Glutamatergic neuron (in vitro differentiated cells): ENCODE measurements at regions not wholly inside any gene's neighbourhood (a gene's known extent, or its start where the extent isn't known, plus 50 kb on each side); places are given as distances from the start of the nearest gene placed in this dataset.
"Not testable (repeated sequence)": the region's sequence is repeated elsewhere in the genome, so short reads cannot be mapped to it uniquely, and the experiment has no call there.

Source experiments
- DNase-seq: peaks from one replicate; pipeline ENCODE4 v3.0.0; 2022
- H3K27ac Mint-ChIP-seq: one replicate; pipeline ENCODE4 v1.8.0; 2020; ENCODE audit warnings: mild to moderate bottlenecking, mixed read lengths, inconsistent platforms; ENCODE audit not compliant: unreplicated experiment
- H3K27me3 Mint-ChIP-seq: one replicate; pipeline ENCODE4 v1.8.0; 2020; ENCODE audit warnings: mild to moderate bottlenecking, moderate library complexity, mixed read lengths, inconsistent platforms; ENCODE audit not compliant: unreplicated experiment
- H3K36me3 Mint-ChIP-seq: one replicate; pipeline ENCODE4 v1.8.0; 2020; ENCODE audit warnings: mild to moderate bottlenecking, mixed read lengths, inconsistent platforms; ENCODE audit not compliant: unreplicated experiment
- H3K4me1 Mint-ChIP-seq: one replicate; pipeline ENCODE4 v1.8.0; 2020; ENCODE audit warnings: mild to moderate bottlenecking, low read depth, mixed read lengths, inconsistent platforms; ENCODE audit not compliant: unreplicated experiment
- H3K4me3 Mint-ChIP-seq: one replicate; pipeline ENCODE4 v1.8.0; 2020; ENCODE audit warnings: mild to moderate bottlenecking, mixed read lengths, inconsistent platforms; ENCODE audit not compliant: unreplicated experiment
- H3K9me3 Mint-ChIP-seq: one replicate; pipeline ENCODE4 v1.8.0; 2020; ENCODE audit warnings: mild to moderate bottlenecking, moderate library complexity, mixed read lengths, inconsistent platforms; ENCODE audit not compliant: unreplicated experiment
- CTCF ChIP-seq: fragments of 200-600 bp; sonication (generic); IDR thresholded peaks from one replicate; pipeline ENCODE4 v1.5.0; 2021; ENCODE audit not compliant: partially characterized antibody, unreplicated experiment

GRCh38 chr12:78376257-78376656, 488.3 kb upstream of the SYT1 start:
- no peaks in the 10 kb centered on the region for H3K27me3 Mint-ChIP-seq
- H3K4me1 Mint-ChIP-seq: peaks cover 7% of the 10 kb centered on the region
- peaks cover 12% of the 10 kb centered on the region for H3K36me3 Mint-ChIP-seq
- TF ChIP-seq CTCF: no peak
- H3K9me3 Mint-ChIP-seq: peaks cover 7% of the 10 kb centered on the region
- DNase-seq: no peak
- H3K27ac Mint-ChIP-seq: no peak overlapping the region
- no peak overlapping the region for H3K4me3 Mint-ChIP-seq

- H3K36me3 Mint-ChIP-seq: peaks cover 12% of the 10 kb centered on the region
- H3K9me3 Mint-ChIP-seq: not testable (repeated sequence)
These were observed 485.5 kb upstream of the SYT1 start for GRCh38 chr12:78379065-78379464.

GRCh38 chr12:78383414-78383813, 481.2 kb upstream of the SYT1 start:
- no peak for DNase-seq
- Mint-ChIP-seq H3K36me3 (peaks cover 12% of the 10 kb centered on the region), H3K27ac (no peak overlapping the region), H3K9me3 (peaks cover 7% of the 10 kb centered on the region), H3K4me3 (no peak overlapping the region), H3K27me3 (no peaks in the 10 kb centered on the region), H3K4me1 (no peaks in the 10 kb centered on the region)
- TF ChIP-seq CTCF: no peak

More at GRCh38 chr12:78379065-78379464, 485.5 kb upstream of the SYT1 start:
- H3K27me3 Mint-ChIP-seq, H3K27ac Mint-ChIP-seq, DNase-seq, H3K4me1 Mint-ChIP-seq, H3K4me3 Mint-ChIP-seq: not testable (repeated sequence)

- no peaks in the 10 kb centered on the region for H3K27me3 Mint-ChIP-seq
- H3K27ac Mint-ChIP-seq: no peak overlapping the region
- H3K4me1 Mint-ChIP-seq: no peaks in the 10 kb centered on the region
- H3K9me3 Mint-ChIP-seq: peaks cover 2% of the 10 kb centered on the region
- H3K36me3 Mint-ChIP-seq: peaks cover 8% of the 10 kb centered on the region
- no peak overlapping the region for H3K4me3 Mint-ChIP-seq
- DNase-seq: no peak
- TF ChIP-seq CTCF: no peak
These were observed 480.0 kb upstream of the SYT1 start for GRCh38 chr12:78384541-78384940.

- Mint-ChIP-seq H3K36me3 (no peaks in the 10 kb centered on the region), H3K4me1 (no peaks in the 10 kb centered on the region), H3K9me3 (no peaks in the 10 kb centered on the region), H3K4me3 (no peak overlapping the region), H3K27me3 (no peaks in the 10 kb centered on the region), H3K27ac (no peak overlapping the region)
- TF ChIP-seq CTCF: no peak
- DNase-seq: no peak
These were observed 479.0 kb upstream of the SYT1 start for GRCh38 chr12:78385541-78385940.

- Mint-ChIP-seq H3K27me3 (no peaks in the 10 kb centered on the region), H3K9me3 (no peaks in the 10 kb centered on the region), H3K27ac (no peak overlapping the region), H3K4me3 (no peak overlapping the region), H3K4me1 (no peaks in the 10 kb centered on the region), H3K36me3 (no peaks in the 10 kb centered on the region)
- TF ChIP-seq CTCF: no peak
- no peak for DNase-seq
These were observed 477.7 kb upstream of the SYT1 start for GRCh38 chr12:78386871-78387270.
